ENCODE measurements at regions not wholly inside any gene's neighbourhood (a gene's known extent, or its start where the extent isn't known, plus 50 kb on each side); places are given as distances from the start of the nearest gene placed in this dataset.

DNA sequence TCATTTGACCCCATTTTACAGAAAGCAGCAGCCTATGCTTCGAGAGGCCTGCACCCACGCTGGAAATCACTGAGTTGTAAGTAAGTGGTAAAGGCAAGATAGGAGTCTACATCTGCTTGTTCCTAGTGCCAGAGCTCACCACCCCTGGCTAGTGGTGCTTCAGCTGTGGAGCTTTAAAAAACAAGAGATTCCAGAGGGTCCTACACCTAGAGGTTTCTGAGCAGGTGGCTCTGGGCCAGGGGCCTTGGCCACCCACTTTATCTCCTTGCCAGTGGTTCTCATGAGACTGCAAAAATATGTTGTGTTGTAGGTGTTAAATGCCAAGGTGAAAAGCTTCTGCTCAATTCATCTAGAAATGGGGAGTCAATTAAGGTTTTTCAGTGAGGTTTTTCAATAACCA, 60.0 kb upstream of the SERTAD2 start:
- TF ChIP-seq CREM (CRISPR knock-in tag; IDR thresholded peaks at IDR 0.05) (no peak), GABPB1 (CRISPR knock-in tag; IDR thresholded peaks at IDR 0.05) (no peak)
- TF ChIP-seq, protein P1, sequence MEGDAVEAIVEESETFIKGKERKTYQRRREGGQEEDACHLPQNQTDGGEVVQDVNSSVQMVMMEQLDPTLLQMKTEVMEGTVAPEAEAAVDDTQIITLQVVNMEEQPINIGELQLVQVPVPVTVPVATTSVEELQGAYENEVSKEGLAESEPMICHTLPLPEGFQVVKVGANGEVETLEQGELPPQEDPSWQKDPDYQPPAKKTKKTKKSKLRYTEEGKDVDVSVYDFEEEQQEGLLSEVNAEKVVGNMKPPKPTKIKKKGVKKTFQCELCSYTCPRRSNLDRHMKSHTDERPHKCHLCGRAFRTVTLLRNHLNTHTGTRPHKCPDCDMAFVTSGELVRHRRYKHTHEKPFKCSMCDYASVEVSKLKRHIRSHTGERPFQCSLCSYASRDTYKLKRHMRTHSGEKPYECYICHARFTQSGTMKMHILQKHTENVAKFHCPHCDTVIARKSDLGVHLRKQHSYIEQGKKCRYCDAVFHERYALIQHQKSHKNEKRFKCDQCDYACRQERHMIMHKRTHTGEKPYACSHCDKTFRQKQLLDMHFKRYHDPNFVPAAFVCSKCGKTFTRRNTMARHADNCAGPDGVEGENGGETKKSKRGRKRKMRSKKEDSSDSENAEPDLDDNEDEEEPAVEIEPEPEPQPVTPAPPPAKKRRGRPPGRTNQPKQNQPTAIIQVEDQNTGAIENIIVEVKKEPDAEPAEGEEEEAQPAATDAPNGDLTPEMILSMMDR (IDR thresholded peaks at IDR 0.05): no peak
- TF ChIP-seq, protein P2, sequence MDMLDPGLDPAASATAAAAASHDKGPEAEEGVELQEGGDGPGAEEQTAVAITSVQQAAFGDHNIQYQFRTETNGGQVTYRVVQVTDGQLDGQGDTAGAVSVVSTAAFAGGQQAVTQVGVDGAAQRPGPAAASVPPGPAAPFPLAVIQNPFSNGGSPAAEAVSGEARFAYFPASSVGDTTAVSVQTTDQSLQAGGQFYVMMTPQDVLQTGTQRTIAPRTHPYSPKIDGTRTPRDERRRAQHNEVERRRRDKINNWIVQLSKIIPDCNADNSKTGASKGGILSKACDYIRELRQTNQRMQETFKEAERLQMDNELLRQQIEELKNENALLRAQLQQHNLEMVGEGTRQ (CRISPR knock-in tag; IDR thresholded peaks at IDR 0.05): no peak
- TF ChIP-seq, protein P3, sequence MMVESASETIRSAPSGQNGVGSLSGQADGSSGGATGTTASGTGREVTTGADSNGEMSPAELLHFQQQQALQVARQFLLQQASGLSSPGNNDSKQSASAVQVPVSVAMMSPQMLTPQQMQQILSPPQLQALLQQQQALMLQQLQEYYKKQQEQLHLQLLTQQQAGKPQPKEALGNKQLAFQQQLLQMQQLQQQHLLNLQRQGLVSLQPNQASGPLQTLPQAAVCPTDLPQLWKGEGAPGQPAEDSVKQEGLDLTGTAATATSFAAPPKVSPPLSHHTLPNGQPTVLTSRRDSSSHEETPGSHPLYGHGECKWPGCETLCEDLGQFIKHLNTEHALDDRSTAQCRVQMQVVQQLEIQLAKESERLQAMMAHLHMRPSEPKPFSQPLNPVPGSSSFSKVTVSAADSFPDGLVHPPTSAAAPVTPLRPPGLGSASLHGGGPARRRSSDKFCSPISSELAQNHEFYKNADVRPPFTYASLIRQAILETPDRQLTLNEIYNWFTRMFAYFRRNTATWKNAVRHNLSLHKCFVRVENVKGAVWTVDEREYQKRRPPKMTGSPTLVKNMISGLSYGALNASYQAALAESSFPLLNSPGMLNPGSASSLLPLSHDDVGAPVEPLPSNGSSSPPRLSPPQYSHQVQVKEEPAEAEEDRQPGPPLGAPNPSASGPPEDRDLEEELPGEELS (CRISPR knock-in tag; IDR thresholded peaks at IDR 0.05): no peak

All from WTC11 (cell line).